ENCODE measurements at regions not wholly inside any gene's neighbourhood (a gene's known extent, or its start where the extent isn't known, plus 50 kb on each side); places are given as distances from the start of the nearest gene placed in this dataset.
"Not testable (repeated sequence)": the region's sequence is repeated elsewhere in the genome, so short reads cannot be mapped to it uniquely, and the experiment has no call there.

DNA sequence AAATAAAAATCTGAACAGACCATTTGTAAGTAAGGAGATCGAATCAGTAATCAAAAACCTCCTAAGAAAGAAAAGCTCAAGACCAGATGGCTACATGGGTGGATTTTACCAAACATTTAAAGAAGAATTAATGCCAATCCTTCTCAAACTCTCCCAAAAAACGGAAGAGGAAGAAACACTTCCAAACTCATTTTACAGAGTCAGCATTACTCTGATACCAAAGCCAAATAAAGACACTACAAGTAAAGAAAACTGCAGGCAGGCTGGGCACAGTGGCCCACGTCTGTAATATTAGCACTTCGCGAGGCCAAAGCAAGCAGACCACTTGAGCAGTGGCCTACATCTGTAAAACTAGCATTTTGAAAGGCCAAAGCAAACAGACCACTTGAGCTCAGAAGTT lies 159.8 kb downstream of the DPY19L2 start:
- DNase-seq (ENCODE audit: low spot score) = no peak

DNA sequence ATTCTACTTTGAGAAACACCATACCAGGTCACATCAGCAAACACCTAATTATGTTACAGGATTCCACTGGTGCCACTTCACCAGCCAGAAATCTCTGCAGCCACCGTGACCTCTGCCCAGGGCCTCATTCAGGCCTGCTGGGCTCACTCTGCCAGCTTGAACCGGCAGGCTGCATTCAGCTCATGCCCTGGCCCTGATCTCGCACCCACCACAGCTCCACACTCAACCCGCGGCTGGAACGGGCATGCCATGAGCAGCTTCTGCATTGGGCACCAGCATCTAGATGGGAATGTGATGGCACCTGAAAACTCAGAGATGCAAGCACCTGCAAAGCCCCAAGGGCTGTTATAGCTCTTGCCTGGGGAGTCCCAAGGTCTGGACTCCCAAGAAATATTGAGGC lies 168.7 kb downstream of the DPY19L2 start:
- DNase-seq (ENCODE audit: low spot score) = no peak

GRCh38 chr12:63498239-63498638 lies 170.1 kb downstream of the DPY19L2 start:
- DNase-seq (ENCODE audit: low spot score) = no peak

- no peak for DNase-seq (ENCODE audit: low spot score)
Observed at GRCh38 chr12:63496654-63497053, 171.6 kb downstream of the DPY19L2 start.

DNA sequence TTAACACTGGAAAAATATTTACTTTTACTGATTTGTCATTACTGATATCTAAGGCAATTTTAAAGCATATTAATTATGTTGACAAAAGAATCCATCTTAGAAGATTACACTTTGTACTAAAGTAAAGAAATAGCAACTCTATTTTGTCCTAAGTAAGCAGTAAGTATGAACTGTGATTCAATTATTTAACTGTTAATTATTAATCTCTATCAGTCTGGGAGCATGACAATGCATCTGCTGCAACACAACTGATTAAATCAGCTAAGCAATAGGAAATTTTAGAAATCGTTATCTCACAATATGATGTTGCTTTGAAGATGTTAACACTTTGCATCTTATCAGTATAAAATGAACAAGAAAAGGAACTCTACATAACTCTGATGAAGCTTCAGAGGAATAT lies 172.3 kb downstream of the DPY19L2 start:
- no peak for DNase-seq (ENCODE audit: low spot score)

GRCh38 chr12:63493357-63493756 lies 174.9 kb downstream of the DPY19L2 start:
- not testable (repeated sequence) for DNase-seq (ENCODE audit: low spot score)

GRCh38 chr12:63480186-63480585 lies 188.1 kb downstream of the DPY19L2 start:
- DNase-seq (ENCODE audit: low spot score) = no peak

DNA sequence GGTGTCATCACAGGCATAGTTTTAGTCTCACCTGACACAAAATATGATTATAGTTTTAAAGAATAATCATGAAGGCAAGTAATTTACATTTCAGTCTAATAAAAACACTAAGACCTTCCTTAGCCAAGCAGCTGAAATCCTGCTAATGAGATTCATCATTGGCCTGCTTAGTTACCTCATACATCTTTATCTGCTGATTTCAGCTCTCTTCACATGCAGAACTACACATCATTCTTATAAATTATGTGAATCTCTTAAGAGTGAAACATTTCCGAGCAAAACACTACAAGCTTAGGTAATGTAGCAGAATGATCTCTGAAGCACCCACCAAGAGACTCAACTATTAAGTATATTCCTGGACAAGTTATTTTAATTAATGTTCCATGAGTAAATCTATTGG lies 198.1 kb downstream of the DPY19L2 start:
- no peak for DNase-seq (ENCODE audit: low spot score)

DNA sequence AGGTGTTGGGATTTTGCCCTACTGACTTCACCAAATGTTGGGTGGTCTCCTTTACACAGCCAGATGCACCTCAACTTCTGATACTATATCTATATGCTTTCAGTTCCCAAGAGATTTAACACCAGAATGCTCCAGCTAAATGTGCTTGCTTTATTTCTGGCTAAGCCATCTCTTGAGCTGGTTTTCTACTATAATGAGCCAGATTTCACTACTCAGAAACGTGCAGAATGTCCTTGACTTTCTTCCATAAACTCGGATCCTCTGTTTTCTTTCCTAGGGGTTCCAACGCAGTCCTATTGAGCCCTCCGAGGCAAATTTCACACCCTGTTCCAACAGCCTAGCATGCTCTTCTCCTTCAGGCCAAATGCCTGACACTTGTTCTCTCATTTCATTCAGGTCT lies 200.3 kb downstream of the DPY19L2 start:
- no peak for DNase-seq (ENCODE audit: low spot score)

DNA sequence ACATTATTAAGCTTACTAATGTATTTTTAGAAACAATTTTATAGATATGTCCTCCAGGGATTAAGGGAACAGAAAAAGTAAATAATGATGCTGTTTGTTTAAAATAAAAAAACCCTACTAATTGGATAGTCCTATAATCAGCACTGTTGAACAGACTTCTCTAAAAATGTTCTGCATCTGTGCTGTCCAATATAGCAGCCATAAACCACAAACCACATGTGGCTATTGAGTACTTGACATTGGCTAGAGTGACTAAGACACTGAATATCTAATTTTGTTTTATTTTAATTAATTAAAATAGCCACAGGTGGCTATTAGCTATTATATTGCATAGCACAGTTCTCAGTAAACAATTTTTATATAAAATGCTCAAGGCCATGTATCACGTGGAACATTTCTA lies 210.4 kb downstream of the DPY19L2 start:
- no peak for DNase-seq (ENCODE audit: low spot score)

DNA sequence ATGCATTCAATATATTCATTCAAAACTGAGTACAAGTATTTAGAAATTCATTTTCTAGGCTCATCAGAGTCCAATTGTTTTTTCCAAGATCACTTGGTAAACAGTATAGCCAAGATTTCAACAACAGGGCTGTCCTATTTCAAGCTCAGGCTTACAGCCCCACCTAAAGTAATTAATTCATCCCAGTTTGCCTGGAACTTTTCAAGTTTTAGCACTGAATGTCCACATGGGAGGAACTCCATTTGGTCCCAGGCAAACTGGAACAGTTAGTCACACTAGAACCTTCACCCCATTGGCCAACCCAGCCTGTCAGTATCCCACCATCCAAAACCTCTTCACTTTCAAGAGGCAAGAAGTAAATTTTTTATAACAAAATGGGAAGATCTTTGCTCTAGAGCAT lies 210.9 kb downstream of the DPY19L2 start:
- DNase-seq (ENCODE audit: low spot score) = no peak

DNA sequence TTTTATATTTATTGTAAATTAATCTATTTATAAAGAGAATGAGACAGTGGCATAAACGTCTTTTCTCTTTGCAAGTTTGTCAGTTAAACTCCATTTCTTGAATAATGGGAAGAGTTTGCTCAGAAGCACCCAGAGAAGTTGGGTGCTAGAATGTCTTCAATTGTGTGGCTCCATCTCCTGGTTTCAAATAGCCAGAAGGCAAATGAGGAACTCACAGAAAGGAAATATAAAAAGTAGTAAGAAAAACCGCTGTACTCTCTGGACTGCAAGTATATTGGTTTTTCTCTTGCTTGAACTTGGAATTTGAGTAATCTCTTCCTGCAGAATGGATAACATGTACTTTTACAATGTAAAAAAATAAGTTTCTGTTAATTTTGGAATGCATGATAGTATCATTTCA lies 217.5 kb downstream of the DPY19L2 start:
- no peak for DNase-seq (ENCODE audit: low spot score)

GRCh38 chr12:63450334-63450733 lies 218.0 kb downstream of the DPY19L2 start:
- no peak for DNase-seq (ENCODE audit: low spot score)

- DNase-seq (ENCODE audit: low spot score) = no peak
Observed at GRCh38 chr12:63445224-63445880, 222.9 kb downstream of the DPY19L2 start.

- DNase-seq (ENCODE audit: low spot score) = no peak
Observed at GRCh38 chr12:63440048-63440447, 228.2 kb downstream of the DPY19L2 start.

DNA sequence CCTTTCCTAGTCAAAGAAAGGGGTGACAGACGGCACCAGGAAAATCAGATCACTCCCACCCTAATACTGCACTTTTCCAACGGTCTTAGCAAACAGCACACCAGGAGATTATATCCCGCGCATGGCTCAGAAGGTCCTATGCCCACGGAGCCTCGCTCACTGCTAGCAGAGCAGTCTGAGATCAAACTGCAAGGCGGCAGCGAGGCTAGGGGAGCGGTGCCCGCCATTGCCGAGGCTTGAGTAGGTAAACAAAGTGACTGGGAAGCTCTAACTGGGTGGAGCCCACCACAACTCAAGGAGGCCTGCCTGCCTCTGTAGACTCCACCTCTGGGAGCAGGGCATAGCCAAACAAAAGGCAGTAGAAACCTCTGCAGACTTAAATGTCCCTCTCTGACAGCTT lies 233.9 kb downstream of the DPY19L2 start:
- not testable (repeated sequence) for DNase-seq (ENCODE audit: low spot score)

- not testable (repeated sequence) for DNase-seq (ENCODE audit: low spot score)
Observed at GRCh38 chr12:63427969-63428368, 240.3 kb downstream of the DPY19L2 start.

DNA sequence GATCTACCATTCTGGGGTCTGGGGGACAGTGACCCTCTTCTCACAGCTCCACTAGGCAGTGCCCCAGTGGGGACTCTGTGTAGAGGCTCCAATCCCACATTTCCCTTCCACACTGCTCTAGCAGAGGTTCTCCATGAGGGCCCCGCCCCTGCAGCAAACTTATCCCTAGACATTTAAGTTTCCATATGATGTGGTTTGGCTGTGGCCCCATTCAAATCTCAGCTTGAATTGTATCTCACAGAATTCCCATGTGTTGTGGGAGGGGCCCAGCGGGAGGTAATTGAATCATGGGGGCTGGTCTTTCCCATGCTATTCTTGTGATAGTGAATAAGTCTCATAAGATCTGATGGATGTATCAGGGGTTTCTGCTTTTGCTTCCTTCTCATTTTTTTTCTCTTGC lies 241.3 kb downstream of the DPY19L2 start:
- DNase-seq (ENCODE audit: low spot score) = not testable (repeated sequence)

GRCh38 chr12:63424671-63425070 lies 243.6 kb downstream of the DPY19L2 start:
- no peak for DNase-seq (ENCODE audit: low spot score)

DNA sequence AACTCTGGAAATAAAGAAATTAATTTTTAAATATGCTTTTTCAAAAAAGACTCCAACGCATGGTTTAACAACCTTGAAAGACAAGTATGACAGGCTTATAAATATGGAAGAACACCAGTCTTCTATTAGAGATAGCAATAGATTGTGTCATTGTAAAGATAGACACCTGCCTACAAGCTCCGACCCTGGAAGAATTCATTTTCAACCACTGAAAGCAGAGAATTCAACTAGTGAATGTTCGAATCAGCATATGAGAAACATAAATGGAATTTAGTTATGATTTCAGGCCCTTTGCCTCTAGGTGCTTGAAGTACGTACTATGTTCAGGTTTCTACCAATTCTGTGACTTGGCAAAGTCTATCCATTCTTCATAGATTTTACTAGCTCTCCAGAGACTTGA lies 244.5 kb downstream of the DPY19L2 start:
- no peak for DNase-seq (ENCODE audit: low spot score)

DNA sequence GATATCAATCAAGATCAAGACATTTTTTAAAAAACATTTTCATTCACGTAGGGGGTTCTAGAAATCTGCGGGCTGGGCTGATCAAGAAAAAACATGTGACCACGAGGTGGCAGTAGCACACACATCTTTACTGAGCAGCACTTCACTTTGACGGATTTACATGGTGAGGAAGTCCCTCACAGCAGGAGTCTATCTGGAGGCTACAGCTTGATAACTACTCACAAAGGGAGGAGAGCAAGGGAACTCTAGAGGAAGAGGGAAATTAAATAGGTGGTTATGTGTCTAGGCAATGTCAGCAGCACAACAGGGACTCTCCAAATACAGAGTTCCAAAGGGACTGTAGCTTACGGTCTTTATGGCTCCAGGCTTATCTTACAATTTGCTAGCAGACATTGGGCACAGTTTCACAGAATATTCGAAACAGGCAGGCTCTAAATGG lies 248.1 kb downstream of the DPY19L2 start:
- DNase-seq (ENCODE audit: low spot score) = peak; percentile 51

GRCh38 chr12:63419154-63419553 lies 249.1 kb downstream of the DPY19L2 start:
- no peak for DNase-seq (ENCODE audit: low spot score)

- no peak for DNase-seq (ENCODE audit: low spot score)
Observed at GRCh38 chr12:63416788-63417187, 251.5 kb downstream of the DPY19L2 start.

DNA sequence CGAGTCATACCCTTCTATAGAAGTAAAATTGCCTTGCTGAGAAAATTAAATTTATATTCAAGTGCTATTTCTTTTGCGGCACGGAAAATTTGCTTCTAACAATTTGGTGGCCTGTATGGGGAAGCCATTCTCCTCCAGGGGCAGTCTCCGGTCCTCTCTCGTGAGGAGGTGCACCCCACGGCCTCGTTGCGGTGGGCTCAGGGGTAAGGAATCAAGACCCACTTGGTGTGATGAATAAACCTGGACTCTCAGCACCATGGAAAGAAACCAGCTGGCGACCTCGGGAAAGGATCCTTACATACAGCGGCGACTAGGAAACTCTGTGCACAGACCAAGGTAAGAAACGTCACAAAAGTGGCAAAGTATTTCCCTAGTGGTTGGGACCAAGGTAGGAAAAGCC lies 252.9 kb downstream of the DPY19L2 start:
- no peak for DNase-seq (ENCODE audit: low spot score)

DNA sequence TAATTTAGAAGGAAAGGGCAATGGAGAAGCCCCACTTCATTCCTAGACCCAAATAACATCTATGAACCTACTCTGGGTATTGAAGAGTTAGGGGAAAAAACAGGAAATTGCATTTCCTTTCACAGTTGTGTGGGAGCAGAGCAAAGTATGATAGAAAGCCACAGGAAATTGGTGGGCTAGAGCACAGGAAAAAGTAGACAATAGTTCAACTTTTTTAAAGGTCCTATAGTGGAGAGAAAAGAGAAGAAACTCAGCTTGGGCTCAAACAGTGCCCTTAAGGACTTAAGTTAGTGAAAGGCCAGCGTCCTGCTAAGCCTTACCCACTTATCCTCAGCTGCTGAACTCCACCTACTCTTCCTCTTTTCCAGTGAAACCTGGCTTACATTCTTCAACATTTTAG lies 258.1 kb downstream of the DPY19L2 start:
- no peak for DNase-seq (ENCODE audit: low spot score)

Data from AG08396 (cell line).